Adrenal gland (tissue), 5 donors: ENCODE measurements at regions not wholly inside any gene's neighbourhood (a gene's known extent, or its start where the extent isn't known, plus 50 kb on each side); places are given as distances from the start of the nearest gene placed in this dataset.

Experiments
- POLR2A ChIP-seq, 2 donors: fragments of 450-650 bp; IDR thresholded peaks; one replicate each; pipeline ENCODE4 v1.6.1; 2017; ENCODE audit warnings: antibody characterized with exemption in 2 of 2, mild to moderate bottlenecking in 2 of 2, moderate library complexity in 1 of 2
- TF ChIP-seq, protein P1 (sequence below), 6 experiments: fragments of 450-650 bp in 4 of 6; fragments of 200-600 bp in 2 of 6; sonication (generic) in 1 of 6; IDR thresholded peaks; 1 replicate in 5 of 6; 2 replicates in 1 of 6; pipeline versions ENCODE4 v1.5.1 to v1.8.0; 2016 to 2021; ENCODE audit warnings: antibody characterized with exemption in 6 of 6, mild to moderate bottlenecking in 2 of 6, moderate library complexity in 1 of 6
- donor health status: DM: no; HTN: no; CAD: no.

DNA sequence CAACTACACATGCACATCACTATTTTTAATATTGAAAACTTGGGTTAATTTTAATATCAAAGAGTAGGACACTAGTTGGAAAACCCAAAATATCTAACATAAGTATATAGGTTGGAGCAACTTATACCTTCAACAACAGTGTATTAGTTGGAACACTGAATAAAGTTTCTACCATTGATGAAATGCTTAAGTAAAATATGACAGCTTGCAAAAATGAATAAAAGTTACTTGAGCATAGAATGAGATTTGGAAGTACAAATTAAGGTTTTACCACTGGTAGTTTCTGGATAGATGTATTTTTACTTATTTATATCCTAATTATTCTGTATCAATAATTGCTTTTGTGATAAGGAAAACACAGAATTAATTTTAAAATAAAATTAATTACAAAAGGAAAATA, 1079.6 kb downstream of the ADGRL3 start:
- TF ChIP-seq, protein P1, sequence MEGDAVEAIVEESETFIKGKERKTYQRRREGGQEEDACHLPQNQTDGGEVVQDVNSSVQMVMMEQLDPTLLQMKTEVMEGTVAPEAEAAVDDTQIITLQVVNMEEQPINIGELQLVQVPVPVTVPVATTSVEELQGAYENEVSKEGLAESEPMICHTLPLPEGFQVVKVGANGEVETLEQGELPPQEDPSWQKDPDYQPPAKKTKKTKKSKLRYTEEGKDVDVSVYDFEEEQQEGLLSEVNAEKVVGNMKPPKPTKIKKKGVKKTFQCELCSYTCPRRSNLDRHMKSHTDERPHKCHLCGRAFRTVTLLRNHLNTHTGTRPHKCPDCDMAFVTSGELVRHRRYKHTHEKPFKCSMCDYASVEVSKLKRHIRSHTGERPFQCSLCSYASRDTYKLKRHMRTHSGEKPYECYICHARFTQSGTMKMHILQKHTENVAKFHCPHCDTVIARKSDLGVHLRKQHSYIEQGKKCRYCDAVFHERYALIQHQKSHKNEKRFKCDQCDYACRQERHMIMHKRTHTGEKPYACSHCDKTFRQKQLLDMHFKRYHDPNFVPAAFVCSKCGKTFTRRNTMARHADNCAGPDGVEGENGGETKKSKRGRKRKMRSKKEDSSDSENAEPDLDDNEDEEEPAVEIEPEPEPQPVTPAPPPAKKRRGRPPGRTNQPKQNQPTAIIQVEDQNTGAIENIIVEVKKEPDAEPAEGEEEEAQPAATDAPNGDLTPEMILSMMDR (IDR thresholded peaks at IDR 0.05), result no peak
- no peak for TF ChIP-seq POLR2A (IDR thresholded peaks at IDR 0.05)
